BLaER1 (cell line): ENCODE measurements at regions not wholly inside any gene's neighbourhood (a gene's known extent, or its start where the extent isn't known, plus 50 kb on each side); places are given as distances from the start of the nearest gene placed in this dataset.
"Not testable (repeated sequence)": the region's sequence is repeated elsewhere in the genome, so short reads cannot be mapped to it uniquely, and the experiment has no call there.

Experiments used
- H3K27ac ChIP-seq: shearing (Covaris generic); formaldehyde crosslinking; 2 replicates; pipeline ENCODE4 v1.8.1; 2022
- H3K27me3 ChIP-seq: shearing (Covaris generic); formaldehyde crosslinking; 2 replicates; pipeline ENCODE4 v1.8.1; 2022
- H3K36me3 ChIP-seq: shearing (Covaris generic); formaldehyde crosslinking; 2 replicates; pipeline ENCODE4 v1.8.1; 2022
- H3K4me1 ChIP-seq: shearing (Covaris generic); formaldehyde crosslinking; 2 replicates; pipeline ENCODE4 v1.8.1; 2022
- H3K4me2 ChIP-seq: shearing (Covaris generic); formaldehyde crosslinking; 2 replicates; pipeline ENCODE4 v1.8.1; 2022
- H3K4me3 ChIP-seq: shearing (Covaris generic); formaldehyde crosslinking; 2 replicates; pipeline ENCODE4 v1.8.1; 2022
- H3K9ac ChIP-seq: shearing (Covaris generic); formaldehyde crosslinking; 2 replicates; pipeline ENCODE4 v1.8.1; 2022
- H3K9me3 ChIP-seq: shearing (Covaris generic); formaldehyde crosslinking; 2 replicates; pipeline ENCODE4 v1.8.1; 2022
- H4K20me1 ChIP-seq: shearing (Covaris generic); formaldehyde crosslinking; 2 replicates; pipeline ENCODE4 v1.8.1; 2022
- Cebpa-rat ChIP-seq: shearing (Covaris generic); IDR thresholded peaks from 2 replicates; pipeline ENCODE4 v1.8.1; 2022

DNA sequence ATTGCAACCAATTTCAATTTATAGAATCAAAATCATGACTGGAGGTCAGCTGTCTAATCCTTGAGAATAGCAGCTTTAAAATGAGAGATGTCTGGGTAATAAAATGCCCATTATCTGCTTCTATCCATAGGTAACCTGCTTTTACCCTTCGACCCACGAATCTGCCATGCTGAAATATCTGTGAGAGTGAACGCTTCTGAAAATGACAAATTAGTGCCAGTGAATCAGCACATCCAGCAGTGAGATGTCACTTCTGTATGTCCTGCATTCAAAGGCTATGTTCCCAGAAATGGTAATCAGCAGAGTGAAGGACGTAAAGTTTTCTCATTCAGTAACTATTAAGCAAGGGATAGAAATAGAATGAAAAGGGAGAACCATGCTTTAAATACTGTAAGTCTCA is 532.4 kb upstream of the ITGA1 start:
- H3K9ac ChIP-seq, result no peak overlapping the region
- H4K20me1 ChIP-seq, result no peaks in the 10 kb centered on the region
- no peak overlapping the region for H3K4me3 ChIP-seq
- no peak overlapping the region for H3K4me2 ChIP-seq
- H3K27me3 ChIP-seq, result no peaks in the 10 kb centered on the region
- no peaks in the 10 kb centered on the region for H3K4me1 ChIP-seq
- no peak for TF ChIP-seq Cebpa-rat
- no peaks in the 10 kb centered on the region for H3K9me3 ChIP-seq
- H3K36me3 ChIP-seq, result no peaks in the 10 kb centered on the region
- H3K27ac ChIP-seq, result no peak overlapping the region

DNA sequence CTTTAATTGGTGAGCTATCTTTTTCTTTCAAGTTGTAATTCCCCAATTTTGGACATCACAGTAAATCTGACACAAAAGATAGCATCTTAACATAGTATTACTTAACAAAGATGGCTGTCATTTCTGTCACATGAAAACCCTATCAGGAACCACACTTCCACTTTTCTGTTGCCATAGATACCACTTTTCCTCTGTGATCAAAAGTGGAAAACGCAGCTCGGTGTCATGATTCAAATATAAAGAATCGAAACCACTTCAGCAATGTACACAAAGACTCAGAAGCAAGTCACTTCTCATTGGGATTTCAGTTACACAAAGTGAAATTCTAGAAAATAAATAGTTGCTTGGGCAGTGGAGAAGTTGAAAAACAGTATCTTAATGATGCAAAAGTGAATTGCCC is 524.9 kb upstream of the ITGA1 start:
- Histone ChIP-seq H3K4me3 (no peak overlapping the region), H3K27ac (no peak overlapping the region), H3K9ac (no peak overlapping the region), H3K27me3 (no peaks in the 10 kb centered on the region), H3K36me3 (no peaks in the 10 kb centered on the region), H3K4me1 (no peaks in the 10 kb centered on the region), H4K20me1 (no peaks in the 10 kb centered on the region), H3K4me2 (no peak overlapping the region), H3K9me3 (no peaks in the 10 kb centered on the region)
- TF ChIP-seq Cebpa-rat, result no peak

DNA sequence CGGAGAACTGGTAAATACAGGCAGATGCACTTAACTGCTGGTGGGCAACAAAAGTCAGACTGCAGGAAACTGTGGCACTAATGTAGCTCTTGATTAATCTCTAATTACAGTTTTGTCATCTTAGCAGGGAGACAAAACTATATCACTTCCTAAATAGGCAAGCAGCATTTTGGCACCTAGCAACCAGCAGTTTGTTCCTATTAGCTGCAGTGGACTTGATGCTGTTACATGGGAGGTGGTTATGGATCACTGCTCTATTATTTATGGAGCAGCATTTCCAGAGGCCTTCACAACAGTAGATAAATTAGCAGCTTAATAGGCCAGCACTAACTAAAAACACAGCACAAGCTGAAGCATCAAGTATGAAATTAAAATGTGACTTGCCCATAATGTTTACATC is 518.3 kb upstream of the ITGA1 start:
- no peak overlapping the region for H3K4me2 ChIP-seq
- H3K4me3 ChIP-seq, result no peak overlapping the region
- H4K20me1 ChIP-seq, result no peaks in the 10 kb centered on the region
- H3K9ac ChIP-seq, result no peak overlapping the region
- H3K27me3 ChIP-seq, result no peaks in the 10 kb centered on the region
- H3K9me3 ChIP-seq, result no peaks in the 10 kb centered on the region
- H3K4me1 ChIP-seq, result no peaks in the 10 kb centered on the region
- no peak overlapping the region for H3K27ac ChIP-seq
- H3K36me3 ChIP-seq, result no peaks in the 10 kb centered on the region
- TF ChIP-seq Cebpa-rat, result no peak

DNA sequence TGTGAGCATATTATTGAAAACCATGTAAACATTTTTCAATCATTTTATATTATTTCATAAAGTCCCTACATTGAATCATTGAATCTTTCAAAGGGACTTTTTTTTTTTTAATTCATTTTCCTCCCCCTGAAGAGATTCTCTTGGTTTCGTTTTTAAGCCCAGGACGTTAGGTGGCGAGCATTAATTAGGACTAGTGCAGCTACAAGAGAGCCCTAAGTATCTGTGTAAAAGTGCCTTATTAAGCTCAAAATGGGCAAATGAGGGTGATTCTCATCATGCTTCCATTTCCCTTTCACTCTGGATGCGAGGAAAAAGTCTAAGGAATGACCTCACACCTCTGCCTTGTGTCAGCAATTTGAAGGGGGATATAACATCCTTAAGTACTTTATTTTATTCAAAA is 517.9 kb upstream of the ITGA1 start:
- H3K27ac ChIP-seq, result no peak overlapping the region
- no peaks in the 10 kb centered on the region for H4K20me1 ChIP-seq
- no peak overlapping the region for H3K4me2 ChIP-seq
- no peaks in the 10 kb centered on the region for H3K36me3 ChIP-seq
- no peaks in the 10 kb centered on the region for H3K4me1 ChIP-seq
- H3K9ac ChIP-seq, result no peak overlapping the region
- no peak for TF ChIP-seq Cebpa-rat
- H3K27me3 ChIP-seq, result no peaks in the 10 kb centered on the region
- H3K9me3 ChIP-seq, result no peaks in the 10 kb centered on the region
- no peak overlapping the region for H3K4me3 ChIP-seq

DNA sequence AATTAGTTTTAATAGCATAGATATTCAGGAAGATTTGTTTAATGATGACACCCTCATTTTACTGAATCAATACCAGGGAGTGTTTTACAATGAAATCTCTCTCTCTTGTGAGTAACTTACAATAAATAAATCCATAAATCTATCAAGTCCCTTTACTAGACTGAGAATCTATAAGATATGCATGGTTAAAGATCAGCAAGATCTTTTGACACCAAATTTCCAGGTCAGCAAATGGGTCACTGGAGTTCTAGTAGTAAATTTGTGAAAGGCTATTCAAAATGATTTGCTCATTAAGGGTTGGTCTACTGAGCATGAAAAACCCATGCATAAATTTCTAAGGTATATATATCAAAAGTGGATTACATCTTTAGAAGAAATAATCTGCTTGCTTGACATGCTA is 512.1 kb upstream of the ITGA1 start:
- no peak overlapping the region for H3K9ac ChIP-seq
- H4K20me1 ChIP-seq, result no peaks in the 10 kb centered on the region
- H3K4me1 ChIP-seq, result no peaks in the 10 kb centered on the region
- no peak overlapping the region for H3K4me3 ChIP-seq
- no peak for TF ChIP-seq Cebpa-rat
- H3K9me3 ChIP-seq, result no peaks in the 10 kb centered on the region
- no peaks in the 10 kb centered on the region for H3K27me3 ChIP-seq
- no peak overlapping the region for H3K27ac ChIP-seq
- no peaks in the 10 kb centered on the region for H3K36me3 ChIP-seq
- no peak overlapping the region for H3K4me2 ChIP-seq

DNA sequence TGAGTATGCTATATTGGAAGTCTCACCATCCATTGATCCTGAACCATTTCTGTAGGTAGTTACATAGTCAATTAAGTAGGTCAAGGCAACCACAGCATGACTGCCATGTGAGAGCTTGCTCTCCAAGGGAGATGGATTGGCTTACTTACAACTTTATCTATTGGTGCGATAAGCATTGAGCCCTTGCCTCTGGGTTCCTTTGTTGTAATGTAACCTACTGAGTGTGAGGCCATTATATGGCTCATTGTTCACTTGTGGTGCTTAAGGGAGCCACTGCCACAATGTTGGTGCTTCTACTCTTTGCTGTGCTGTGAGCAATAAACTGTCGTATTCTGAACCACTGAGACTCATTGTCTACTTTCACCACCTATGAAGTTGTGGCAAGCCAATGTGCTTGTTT is 510.6 kb upstream of the ITGA1 start:
- H3K9me3 ChIP-seq, result no peaks in the 10 kb centered on the region
- H3K36me3 ChIP-seq, result no peaks in the 10 kb centered on the region
- H3K27ac ChIP-seq, result no peak overlapping the region
- no peak overlapping the region for H3K4me3 ChIP-seq
- no peak for TF ChIP-seq Cebpa-rat
- H3K4me2 ChIP-seq, result no peak overlapping the region
- no peak overlapping the region for H3K9ac ChIP-seq
- no peaks in the 10 kb centered on the region for H3K4me1 ChIP-seq
- no peaks in the 10 kb centered on the region for H4K20me1 ChIP-seq
- no peaks in the 10 kb centered on the region for H3K27me3 ChIP-seq

DNA sequence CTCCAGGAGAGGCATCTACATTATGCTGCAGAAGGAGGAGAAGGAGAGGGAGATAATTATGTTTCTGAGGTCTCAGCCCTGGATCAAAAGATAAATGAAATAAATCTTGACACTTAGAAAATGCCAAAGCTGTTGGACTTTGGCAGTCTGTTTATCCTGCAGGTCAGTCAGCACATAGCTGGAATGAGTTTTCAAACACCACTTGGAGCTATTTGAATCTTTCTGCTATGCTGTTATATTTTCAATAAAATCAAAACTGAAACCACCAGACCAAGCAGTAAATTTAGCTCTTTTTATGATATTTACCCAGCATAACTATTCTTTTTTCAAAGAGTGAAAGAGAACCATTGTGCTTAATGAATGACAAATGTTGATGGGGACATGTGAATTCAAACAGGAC is 505.1 kb upstream of the ITGA1 start:
- Histone ChIP-seq H3K9me3 (no peaks in the 10 kb centered on the region), H3K4me2 (no peak overlapping the region), H3K27ac (no peak overlapping the region), H3K4me1 (no peaks in the 10 kb centered on the region), H3K27me3 (no peaks in the 10 kb centered on the region), H4K20me1 (no peaks in the 10 kb centered on the region), H3K36me3 (no peaks in the 10 kb centered on the region), H3K4me3 (no peak overlapping the region), H3K9ac (no peak overlapping the region)
- TF ChIP-seq Cebpa-rat, result no peak

DNA sequence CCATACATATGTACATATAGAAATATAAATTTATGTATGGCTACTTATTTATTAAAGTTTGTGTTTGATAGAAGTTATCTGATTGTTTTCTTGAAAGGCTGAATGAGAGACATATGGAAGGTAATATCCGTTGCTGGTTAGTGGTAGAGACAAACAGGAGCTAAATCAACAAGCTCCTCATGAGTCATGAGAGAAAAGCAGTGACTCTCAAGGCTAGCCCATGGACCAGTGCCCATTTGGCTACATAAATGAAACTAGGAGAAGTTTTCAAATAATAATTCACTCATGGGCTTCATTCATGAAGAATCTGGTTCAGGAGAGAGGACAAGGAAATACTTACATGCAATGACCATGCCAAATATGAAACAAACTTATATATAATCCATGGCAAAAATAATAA is 504.5 kb upstream of the ITGA1 start:
- no peaks in the 10 kb centered on the region for H3K36me3 ChIP-seq
- no peaks in the 10 kb centered on the region for H3K9me3 ChIP-seq
- no peaks in the 10 kb centered on the region for H3K4me1 ChIP-seq
- H3K9ac ChIP-seq, result no peak overlapping the region
- H3K27me3 ChIP-seq, result no peaks in the 10 kb centered on the region
- TF ChIP-seq Cebpa-rat, result no peak
- H3K4me2 ChIP-seq, result no peak overlapping the region
- H4K20me1 ChIP-seq, result no peaks in the 10 kb centered on the region
- no peak overlapping the region for H3K27ac ChIP-seq
- no peak overlapping the region for H3K4me3 ChIP-seq

DNA sequence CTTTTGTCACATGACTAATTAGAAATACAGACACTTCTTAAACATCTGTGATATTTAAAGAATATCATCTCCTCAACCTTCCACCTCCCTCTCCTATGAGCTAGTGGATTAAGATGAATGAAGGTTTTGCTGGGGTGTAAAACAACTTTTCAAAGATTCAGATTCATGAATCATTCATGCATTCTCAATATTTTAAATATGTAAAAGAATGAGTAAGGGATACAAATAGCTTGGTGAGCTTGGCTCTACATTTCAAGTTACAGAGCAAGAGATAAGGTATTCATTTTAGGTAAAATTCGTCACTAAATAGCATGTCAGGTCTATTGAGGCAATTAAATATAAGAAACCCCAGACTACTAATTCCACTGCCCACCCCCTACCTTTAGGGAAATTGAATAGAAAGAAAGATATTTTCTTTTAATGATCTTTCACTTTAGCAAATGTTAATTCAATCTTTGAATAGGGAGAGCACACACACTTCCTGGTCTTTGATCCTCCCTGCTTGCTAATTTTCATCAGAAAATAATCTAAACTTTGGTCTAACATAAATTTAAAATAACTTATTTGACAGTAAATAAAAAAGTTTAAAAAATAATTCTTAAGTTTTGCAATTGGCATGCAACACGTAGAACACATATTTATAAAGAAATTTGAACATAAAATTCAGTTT is 486.9 kb upstream of the ITGA1 start:
- no peaks in the 10 kb centered on the region for H3K27me3 ChIP-seq
- H3K27ac ChIP-seq, result no peak overlapping the region
- H3K36me3 ChIP-seq, result no peaks in the 10 kb centered on the region
- no peak overlapping the region for H3K4me2 ChIP-seq
- no peak for TF ChIP-seq Cebpa-rat
- no peaks in the 10 kb centered on the region for H3K4me1 ChIP-seq
- no peak overlapping the region for H3K4me3 ChIP-seq
- peaks cover 26% of the 10 kb centered on the region for H3K9me3 ChIP-seq
- H3K9ac ChIP-seq, result no peak overlapping the region
- H4K20me1 ChIP-seq, result no peaks in the 10 kb centered on the region

DNA sequence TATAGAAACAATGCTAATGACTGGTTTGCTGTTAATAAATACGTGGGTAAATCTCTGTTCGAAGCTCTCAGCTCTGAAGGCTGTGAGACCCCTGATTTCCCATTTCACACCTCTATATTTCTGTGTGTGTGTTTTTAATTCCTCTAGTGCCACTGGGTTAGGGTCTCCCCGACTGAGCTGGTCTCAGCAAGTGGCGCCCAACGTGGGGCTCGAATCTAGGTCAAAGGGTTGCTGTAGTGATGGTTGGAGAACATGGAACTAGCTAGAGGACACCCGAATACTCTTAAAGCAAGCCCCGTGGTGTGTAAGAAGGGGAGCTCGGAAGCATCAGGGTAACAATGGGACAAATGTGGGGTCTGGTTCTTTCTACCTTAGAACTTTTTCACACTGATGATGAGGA is 482.9 kb upstream of the ITGA1 start:
- H3K27me3 ChIP-seq, H3K4me3 ChIP-seq, H3K4me1 ChIP-seq, H3K9ac ChIP-seq, H3K27ac ChIP-seq, H3K36me3 ChIP-seq, H3K4me2 ChIP-seq, H4K20me1 ChIP-seq: not testable (repeated sequence)
- peaks cover 32% of the 10 kb centered on the region for H3K9me3 ChIP-seq

DNA sequence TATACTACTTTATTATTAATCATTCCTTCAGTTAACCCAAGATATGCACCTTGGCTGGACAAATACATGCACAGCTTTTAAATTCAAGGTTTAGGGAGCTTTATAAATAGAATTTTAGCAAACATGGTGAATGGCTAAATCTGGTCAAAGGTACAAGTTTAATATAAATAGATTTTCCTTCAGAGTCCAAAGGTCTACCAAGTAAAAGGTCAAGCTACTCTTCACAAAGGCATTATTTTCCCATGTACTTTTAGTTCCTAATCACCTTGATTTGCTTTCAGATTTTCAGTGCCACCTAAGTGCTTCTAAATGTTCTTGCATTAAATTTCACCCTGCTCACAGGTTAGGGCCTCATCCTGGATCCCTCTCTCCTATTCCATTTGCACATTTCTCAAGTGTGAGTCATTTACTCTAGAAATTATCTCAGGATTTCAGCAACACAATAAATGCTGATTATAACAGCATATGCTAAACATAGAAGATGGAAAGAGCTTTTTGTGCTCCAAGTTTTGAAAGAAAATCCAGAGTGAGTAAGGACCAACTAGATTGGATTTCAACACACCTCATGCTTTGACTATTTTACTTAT is 459.4 kb upstream of the ITGA1 start:
- no peak for TF ChIP-seq Cebpa-rat
- Histone ChIP-seq H3K9me3 (no peaks in the 10 kb centered on the region), H3K9ac (no peak overlapping the region), H3K36me3 (no peaks in the 10 kb centered on the region), H3K4me2 (no peak overlapping the region), H4K20me1 (no peaks in the 10 kb centered on the region), H3K4me3 (no peak overlapping the region), H3K27ac (no peak overlapping the region), H3K4me1 (no peaks in the 10 kb centered on the region), H3K27me3 (no peaks in the 10 kb centered on the region)
